Endothelial cell of umbilical vein (primary cell): ENCODE measurements at regions not wholly inside any gene's neighbourhood (a gene's known extent, or its start where the extent isn't known, plus 50 kb on each side); places are given as distances from the start of the nearest gene placed in this dataset.

ENCODE experiments used
- BruUV-seq: library from RNA; stranded (reverse); fragments of 400-500 nt; replicated peaks from 2 replicates; lab custom pipeline; 2021; lab: Mats Ljungman, UMichigan
- CTCF ChIA-PET: fragments of 300-600, 350-600 bp; sonication (Branson Sonifier 250); formaldehyde crosslinking; loops from one replicate; lab custom pipeline; 2021; ENCODE audit warnings: antibody characterized with exemption, inconsistent platforms; lab: Charles Lee
- POLR2A ChIA-PET: fragments of 300-600, 350-600 bp; sonication (Branson Sonifier 250); formaldehyde crosslinking; loops from one replicate; lab custom pipeline; 2021; ENCODE audit warnings: antibody characterized with exemption, inconsistent platforms; lab: Charles Lee
- DNase-seq: peaks from one replicate; pipeline ENCODE4 v3.0.0-alpha.2; 2011; ENCODE audit warnings: low read depth, low spot score
- FAIRE-seq: peaks from 2 replicates; lab custom pipeline; 2011; peaks lifted over from hg19 to GRCh38; lab: Jason Lieb, UNC
- H2AFZ ChIP-seq: 2 replicates; pipeline ENCODE4 v1.6.0; 2012; ENCODE audit warnings: low read depth, low read length, control low read depth, inconsistent platforms
- H3K27ac ChIP-seq: 2 replicates; pipeline ENCODE4 v1.5.1; 2011; ENCODE audit warnings: low read depth, mild to moderate bottlenecking, control low read depth, low read length, moderate library complexity; ENCODE audit not compliant: insufficient read depth
- H3K27me3 ChIP-seq, 2 experiments: 2 replicates each; pipeline versions ENCODE4 v1.6.0 to v1.6.1; 2011; ENCODE audit warnings: low read length in 2 of 2, mixed read lengths in 1 of 2; ENCODE audit not compliant: control insufficient read depth in 2 of 2, insufficient read depth in 2 of 2
- H3K36me3 ChIP-seq, 2 experiments: 2 replicates in 1 of 2; 3 replicates in 1 of 2; pipeline ENCODE4 v1.5.1; 2011; ENCODE audit warnings: low read length in 2 of 2, mild to moderate bottlenecking in 1 of 2, moderate library complexity in 1 of 2; ENCODE audit not compliant: control insufficient read depth in 2 of 2, insufficient read depth in 2 of 2; ENCODE audit errors: extremely low read depth in 1 of 2
- H3K4me1 ChIP-seq: 3 replicates; pipeline ENCODE4 v1.5.1; 2011; ENCODE audit warnings: mild to moderate bottlenecking, low read length; ENCODE audit not compliant: control insufficient read depth, insufficient read depth; ENCODE audit errors: extremely low read depth
- H3K4me2 ChIP-seq: 2 replicates; pipeline ENCODE4 v1.6.1; 2011; ENCODE audit warnings: low read length, control low read depth, mixed read lengths; ENCODE audit not compliant: insufficient read depth
- H3K4me3 ChIP-seq, 3 experiments: fragments of 200-600 bp in 1 of 3; sonication (generic), shearing (Covaris generic) in 1 of 3; replicated peaks in 1 of 3; 2 replicates each; pipeline ENCODE4 v1.5.1; 2011 to 2016; ENCODE audit warnings: control low read depth in 3 of 3, low read length in 3 of 3, mild to moderate bottlenecking in 2 of 3, inconsistent platforms in 1 of 3, low read depth in 1 of 3, moderate library complexity in 1 of 3; ENCODE audit not compliant: insufficient read depth in 1 of 3
- H3K79me2 ChIP-seq: 2 replicates; pipeline ENCODE4 v1.6.0; 2012; ENCODE audit warnings: low read length, inconsistent platforms; ENCODE audit not compliant: control insufficient read depth, insufficient read depth
- H3K9ac ChIP-seq: replicated peaks from 2 replicates; pipeline ENCODE3; 2011; ENCODE audit warnings: low read length, control low read depth; ENCODE audit not compliant: insufficient read depth; ENCODE audit errors: extremely low read depth
- H3K9me1 ChIP-seq: replicated peaks from 3 replicates; pipeline ENCODE4 v1.6.0; 2011; ENCODE audit warnings: mild to moderate bottlenecking, low read length; ENCODE audit not compliant: control insufficient read depth, insufficient read depth; ENCODE audit errors: extremely low read depth
- H3K9me3 ChIP-seq: replicated peaks from 2 replicates; pipeline ENCODE4 v1.5.1; 2012; ENCODE audit warnings: low read length, inconsistent platforms; ENCODE audit not compliant: control insufficient read depth, insufficient read depth
- H4K20me1 ChIP-seq: replicated peaks from 2 replicates; pipeline ENCODE3; 2011; ENCODE audit warnings: mild to moderate bottlenecking, low read length; ENCODE audit not compliant: control insufficient read depth, insufficient read depth; ENCODE audit errors: extremely low read depth
- CTCF ChIP-seq, 2 donors: IDR thresholded peaks; 1 replicate in 1 of 2; 2 replicates in 1 of 2; pipeline ENCODE4 v1.5.1; 2011; ENCODE audit warnings: low read length in 2 of 2, mild to moderate bottlenecking in 2 of 2, moderate library complexity in 2 of 2, control low read depth in 1 of 2, inconsistent platforms in 1 of 2, low read depth in 1 of 2; ENCODE audit not compliant: insufficient read depth in 1 of 2; ENCODE audit errors: extremely low read depth in 1 of 2
- EZH2 ChIP-seq: IDR thresholded peaks from 2 replicates; pipeline ENCODE4 v1.6.1; 2012; ENCODE audit warnings: borderline replicate concordance, low read depth, mild to moderate bottlenecking, moderate library complexity, low read length, inconsistent platforms; ENCODE audit not compliant: severe bottlenecking
- FOS ChIP-seq: IDR thresholded peaks from 2 replicates; pipeline ENCODE4 v1.6.1; 2011; ENCODE audit warnings: mild to moderate bottlenecking, low read length, moderate library complexity, borderline replicate concordance; ENCODE audit not compliant: insufficient read depth
- GATA2 ChIP-seq: IDR thresholded peaks from 2 replicates; pipeline ENCODE4 v1.7.0; 2011; ENCODE audit warnings: low read depth, mild to moderate bottlenecking, moderate library complexity, mixed read lengths, low read length; ENCODE audit not compliant: insufficient read length, insufficient read depth
- JUN ChIP-seq: IDR thresholded peaks from 2 replicates; pipeline ENCODE4 v1.6.1; 2011; ENCODE audit warnings: borderline replicate concordance, low read depth; ENCODE audit not compliant: insufficient read length, insufficient read depth
- MAX ChIP-seq: IDR thresholded peaks from 2 replicates; pipeline ENCODE4 v1.6.1; 2011; ENCODE audit not compliant: insufficient read depth, insufficient read length
- MYC ChIP-seq: IDR thresholded peaks from one replicate; pipeline ENCODE4 v1.6.1; 2011; ENCODE audit warnings: mild to moderate bottlenecking, low read depth, low read length
- POLR2A ChIP-seq: IDR thresholded peaks from 2 replicates; pipeline ENCODE4 v1.6.1; 2012; ENCODE audit warnings: low read depth, mild to moderate bottlenecking, control low read depth, low read length
- POLR2AphosphoS5 ChIP-seq: IDR thresholded peaks from 2 replicates; pipeline ENCODE4 v1.6.1; 2012; ENCODE audit warnings: low read depth, mild to moderate bottlenecking, control low read depth, low read length, moderate library complexity; ENCODE audit not compliant: insufficient read depth
- dilution Hi-C: fragments of 300-500 bp; cut with MboI; formaldehyde crosslinking; loops from one replicate; pipeline ENCODE4 v1.15.0; 2019; ENCODE audit warnings: low sequenced_read_pairs; ENCODE audit not compliant: extremely low pct_ligation_motif_present
- intact Hi-C: fragments of 100-400 bp; cut with micrococcal nuclease; formaldehyde crosslinking; loops from one replicate; pipeline ENCODE4 v1.10.0; 2022

- H3K79me2 ChIP-seq, result no peaks in the 10 kb centered on the region
- no peak overlapping the region for H3K9ac ChIP-seq
- POLR2A ChIA-PET, result no interaction called here
- no peaks in the 10 kb centered on the region for H3K36me3 ChIP-seq
- intact Hi-C loops (no loop called here), dilution Hi-C loops (no loop called here)
- no peak overlapping the region for H3K27ac ChIP-seq
- no peaks in the 10 kb centered on the region for H3K27me3 ChIP-seq
- no peak overlapping the region for H3K4me3 ChIP-seq
- H2AFZ ChIP-seq, result no peak overlapping the region
- no peaks in the 10 kb centered on the region for H3K9me1 ChIP-seq
- no peaks in the 10 kb centered on the region for H3K9me3 ChIP-seq
- DNase-seq (no peak), FAIRE-seq (no peak)
- CTCF ChIA-PET, result no interaction called here
- H3K4me2 ChIP-seq, result no peak overlapping the region
- H3K4me1 ChIP-seq, result no peaks in the 10 kb centered on the region
- no TSS peak for BruUV-seq
- no peak for TF ChIP-seq EZH2
- TF ChIP-seq MYC, result no peak
- TF ChIP-seq GATA2, result no peak
- no peak for TF ChIP-seq FOS
- no peak for TF ChIP-seq MAX
- no peak for TF ChIP-seq POLR2AphosphoS5
- TF ChIP-seq POLR2A, result no peak
- no peak for TF ChIP-seq JUN
- TF ChIP-seq CTCF (IDR thresholded peaks at IDR 0.05; ENCODE audit: extremely low read depth in 1 of 2, insufficient read depth in 1 of 2, low read depth in 1 of 2, low read length in 2 of 2), result no peak
- H4K20me1 ChIP-seq, result no peaks in the 10 kb centered on the region
These were observed 182.5 kb downstream of the HUNK start for GRCh38 chr21:32055305-32055704.
